ENCODE measurements at regions not wholly inside any gene's neighbourhood (a gene's known extent, or its start where the extent isn't known, plus 50 kb on each side); places are given as distances from the start of the nearest gene placed in this dataset.

DNA sequence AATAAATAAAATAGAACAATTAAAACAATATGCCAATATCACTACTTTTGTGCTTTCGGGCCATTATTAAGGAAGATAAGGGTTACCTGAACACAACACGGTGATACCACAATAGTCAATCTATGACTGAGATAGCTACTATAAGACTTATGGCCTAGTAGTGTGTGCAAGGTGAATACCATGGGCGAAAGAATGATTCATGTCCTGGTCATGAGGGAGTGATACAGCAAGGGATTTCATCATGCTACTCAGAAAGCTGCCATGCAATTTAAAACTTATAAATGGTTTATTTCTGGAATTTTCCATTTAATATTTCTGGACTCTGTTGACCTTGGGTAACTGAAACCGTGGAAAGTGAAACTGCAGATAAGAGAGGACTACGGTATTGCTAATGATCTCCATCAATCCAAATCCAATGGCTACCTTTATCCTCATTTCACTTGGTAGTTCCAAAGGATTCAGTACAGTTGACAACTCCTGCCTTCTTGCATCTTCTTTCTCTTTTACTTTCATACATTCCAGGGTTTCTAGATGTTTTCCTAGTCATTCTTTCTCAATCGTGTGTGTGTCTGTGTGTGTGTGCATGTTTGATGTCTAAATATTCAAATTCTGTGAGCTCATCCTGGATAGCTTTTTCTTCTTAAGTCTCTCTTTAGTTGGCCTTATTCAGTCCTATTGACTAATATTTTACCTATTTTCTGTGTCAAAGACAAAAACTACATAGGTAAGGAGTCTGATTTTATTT lies 100.5 kb upstream of the MAGI2 start:
- DNase-seq (ENCODE audit: low read depth): no peak
- in situ Hi-C loops (cut with HindIII; ENCODE audit: low sequenced_read_pairs): no loop called here
- TF ChIP-seq, protein P1, sequence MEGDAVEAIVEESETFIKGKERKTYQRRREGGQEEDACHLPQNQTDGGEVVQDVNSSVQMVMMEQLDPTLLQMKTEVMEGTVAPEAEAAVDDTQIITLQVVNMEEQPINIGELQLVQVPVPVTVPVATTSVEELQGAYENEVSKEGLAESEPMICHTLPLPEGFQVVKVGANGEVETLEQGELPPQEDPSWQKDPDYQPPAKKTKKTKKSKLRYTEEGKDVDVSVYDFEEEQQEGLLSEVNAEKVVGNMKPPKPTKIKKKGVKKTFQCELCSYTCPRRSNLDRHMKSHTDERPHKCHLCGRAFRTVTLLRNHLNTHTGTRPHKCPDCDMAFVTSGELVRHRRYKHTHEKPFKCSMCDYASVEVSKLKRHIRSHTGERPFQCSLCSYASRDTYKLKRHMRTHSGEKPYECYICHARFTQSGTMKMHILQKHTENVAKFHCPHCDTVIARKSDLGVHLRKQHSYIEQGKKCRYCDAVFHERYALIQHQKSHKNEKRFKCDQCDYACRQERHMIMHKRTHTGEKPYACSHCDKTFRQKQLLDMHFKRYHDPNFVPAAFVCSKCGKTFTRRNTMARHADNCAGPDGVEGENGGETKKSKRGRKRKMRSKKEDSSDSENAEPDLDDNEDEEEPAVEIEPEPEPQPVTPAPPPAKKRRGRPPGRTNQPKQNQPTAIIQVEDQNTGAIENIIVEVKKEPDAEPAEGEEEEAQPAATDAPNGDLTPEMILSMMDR (IDR thresholded peaks at IDR 0.05; ENCODE audit: low read depth, low read length, missing control alignments): no peak
- H3K4me3 ChIP-seq (ENCODE audit: low read depth, low read length): no peak overlapping the region

DNA sequence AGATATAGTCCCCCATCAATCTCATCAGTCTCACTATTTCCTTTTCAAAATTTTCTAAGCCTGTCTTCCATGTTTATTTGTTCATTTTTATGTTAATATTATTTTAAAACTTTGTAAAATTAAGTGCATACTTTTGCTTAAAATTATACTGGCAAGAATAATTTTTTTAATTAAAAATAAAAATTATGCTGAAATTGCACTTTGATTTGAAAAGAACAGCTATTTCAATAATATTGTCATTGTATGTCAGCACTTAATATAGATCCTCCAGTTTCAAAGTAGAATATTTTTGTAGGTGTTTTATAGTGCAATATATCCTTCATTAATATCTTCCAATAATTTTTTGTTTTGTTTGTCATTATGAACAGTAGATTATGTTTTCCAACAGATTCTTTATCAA lies 99.0 kb upstream of the MAGI2 start:
- in situ Hi-C loops (cut with HindIII; ENCODE audit: low sequenced_read_pairs): no loop called here
- H3K4me3 ChIP-seq (ENCODE audit: low read depth, low read length): no peak overlapping the region
- TF ChIP-seq, protein P1 (IDR thresholded peaks at IDR 0.05; ENCODE audit: low read depth, low read length, missing control alignments): no peak
- no peak for DNase-seq (ENCODE audit: low read depth)

DNA sequence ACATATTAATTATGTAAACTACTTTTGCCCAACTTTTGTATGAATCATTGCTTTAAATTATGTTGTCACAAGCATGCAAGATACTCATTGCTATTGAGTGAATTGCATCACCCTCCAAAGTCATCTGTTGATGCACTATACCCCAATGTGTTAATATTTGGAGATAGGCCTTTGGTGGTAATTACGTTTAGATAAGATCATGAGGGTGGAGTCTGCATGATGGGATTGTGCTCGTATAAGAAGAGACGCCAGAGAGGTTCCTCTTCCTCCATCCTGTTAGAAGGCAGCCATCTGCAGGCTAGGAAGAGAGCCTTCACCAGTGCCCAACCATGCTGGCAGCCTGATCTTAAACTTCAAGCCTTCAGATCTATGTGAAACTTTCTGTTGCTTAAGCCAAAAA lies 95.3 kb upstream of the MAGI2 start:
- in situ Hi-C loops (cut with HindIII; ENCODE audit: low sequenced_read_pairs): no loop called here
- TF ChIP-seq, protein P1 (IDR thresholded peaks at IDR 0.05; ENCODE audit: low read depth, low read length, missing control alignments): no peak
- no peak overlapping the region for H3K4me3 ChIP-seq (ENCODE audit: low read depth, low read length)
- no peak for DNase-seq (ENCODE audit: low read depth)

DNA sequence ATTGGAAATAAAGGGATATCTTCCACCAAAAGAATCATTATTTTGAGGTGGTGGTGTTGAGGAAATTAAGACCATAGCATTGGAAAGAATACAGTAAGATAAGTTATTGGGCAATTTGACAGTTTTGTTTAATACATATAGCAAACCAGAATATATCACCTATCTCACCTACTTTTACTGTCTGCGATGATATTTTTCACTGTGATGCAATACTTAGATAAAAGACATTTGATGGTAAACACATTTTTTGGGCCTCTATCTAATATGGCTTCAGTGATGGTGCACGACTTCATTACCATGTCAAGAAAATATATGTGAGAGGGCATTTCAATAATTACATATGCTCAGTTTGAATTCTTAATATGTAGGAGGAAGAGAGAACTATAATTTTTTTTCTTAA lies 93.7 kb upstream of the MAGI2 start:
- in situ Hi-C loops (cut with HindIII; ENCODE audit: low sequenced_read_pairs): no loop called here
- no peak overlapping the region for H3K4me3 ChIP-seq (ENCODE audit: low read depth, low read length)
- DNase-seq (ENCODE audit: low read depth): no peak
- TF ChIP-seq, protein P1 (IDR thresholded peaks at IDR 0.05; ENCODE audit: low read depth, low read length, missing control alignments): no peak

DNA sequence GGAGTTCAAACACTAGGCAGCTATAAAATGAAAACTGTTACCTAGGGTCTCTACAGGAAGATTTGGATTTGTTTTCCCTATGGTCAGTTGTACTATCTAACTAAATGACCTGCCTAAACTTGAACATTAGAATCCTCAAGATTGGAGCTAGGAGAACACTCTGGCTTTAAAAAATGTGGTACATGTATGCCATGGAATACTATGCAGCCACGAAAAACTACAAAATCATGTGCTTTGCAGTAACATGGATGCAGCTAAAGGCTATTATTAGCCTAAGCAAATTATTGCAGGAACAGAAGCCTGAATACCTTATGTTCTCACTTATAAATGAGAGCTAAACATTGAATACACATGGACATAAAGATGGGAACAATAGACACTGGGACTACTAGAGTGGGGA lies 87.1 kb upstream of the MAGI2 start:
- no peak overlapping the region for H3K4me3 ChIP-seq (ENCODE audit: low read depth, low read length)
- in situ Hi-C loops (cut with HindIII; ENCODE audit: low sequenced_read_pairs): no loop called here
- TF ChIP-seq, protein P1 (IDR thresholded peaks at IDR 0.05; ENCODE audit: low read depth, low read length, missing control alignments): no peak
- DNase-seq (ENCODE audit: low read depth): no peak

DNA sequence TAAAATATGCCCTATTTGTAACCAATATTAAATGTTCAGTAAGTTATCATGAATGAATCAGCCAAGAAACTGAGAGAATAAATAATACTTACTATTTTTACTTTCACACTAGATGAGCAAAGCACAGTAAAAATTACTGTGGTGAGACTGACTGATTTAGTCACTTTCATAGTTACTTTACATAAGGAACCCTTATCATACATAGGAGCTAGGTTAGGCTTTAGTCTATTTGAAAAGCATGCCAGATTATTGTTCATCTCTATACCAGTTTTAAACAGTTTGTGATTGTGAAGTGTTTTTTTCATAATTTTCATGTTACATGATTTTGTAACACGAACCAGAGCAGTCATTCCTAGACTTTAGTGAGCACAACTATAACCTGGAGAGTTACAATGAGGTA lies 80.7 kb upstream of the MAGI2 start:
- no peak for DNase-seq (ENCODE audit: low read depth)

More for the DNA sequence above, 80.7 kb upstream of the MAGI2 start:
- in situ Hi-C loops (cut with HindIII; ENCODE audit: low sequenced_read_pairs): no loop called here
- TF ChIP-seq, protein P1 (IDR thresholded peaks at IDR 0.05; ENCODE audit: low read depth, low read length, missing control alignments): no peak
- no peak overlapping the region for H3K4me3 ChIP-seq (ENCODE audit: low read depth, low read length)

All from astrocyte of the cerebellum (primary cell).